Type B pancreatic cell (in vitro differentiated cells): ENCODE measurements at regions not wholly inside any gene's neighbourhood (a gene's known extent, or its start where the extent isn't known, plus 50 kb on each side); places are given as distances from the start of the nearest gene placed in this dataset.
"Not testable (repeated sequence)": the region's sequence is repeated elsewhere in the genome, so short reads cannot be mapped to it uniquely, and the experiment has no call there.

ENCODE experiments used
- DNase-seq: peaks from one replicate; pipeline ENCODE4 v3.0.0; 2021; ENCODE audit warnings: mixed read lengths; ENCODE audit not compliant: unreplicated experiment; ENCODE audit errors: extremely low spot score
- H3K27ac Mint-ChIP-seq: 2 replicates; pipeline ENCODE4 v1.8.0; 2021; ENCODE audit warnings: mild to moderate bottlenecking, mixed read lengths
- H3K27me3 Mint-ChIP-seq: 2 replicates; pipeline ENCODE4 v1.8.0; 2021; ENCODE audit warnings: mixed read lengths
- H3K36me3 Mint-ChIP-seq: 2 replicates; pipeline ENCODE4 v1.8.0; 2021; ENCODE audit warnings: mixed read lengths
- H3K4me1 Mint-ChIP-seq: one replicate; pipeline ENCODE4 v1.8.0; 2021; ENCODE audit warnings: mixed read lengths; ENCODE audit not compliant: unreplicated experiment
- H3K4me3 Mint-ChIP-seq: 2 replicates; pipeline ENCODE4 v1.8.0; 2021; ENCODE audit warnings: mild to moderate bottlenecking, mixed read lengths
- H3K9me3 Mint-ChIP-seq: 2 replicates; pipeline ENCODE4 v1.8.0; 2021; ENCODE audit warnings: mixed read lengths
- CTCF ChIP-seq: fragments of 200-600 bp; sonication (generic); conservative IDR thresholded peaks from 2 replicates; pipeline ENCODE4 v1.5.0; 2021; ENCODE audit warnings: antibody characterized with exemption, mild to moderate bottlenecking

- DNase-seq = no peak
- no peak for TF ChIP-seq CTCF
- Mint-ChIP-seq H3K4me1 (no peaks in the 10 kb centered on the region), H3K27ac (no peak overlapping the region), H3K4me3 (no peak overlapping the region), H3K9me3 (no peaks in the 10 kb centered on the region), H3K27me3 (no peaks in the 10 kb centered on the region), H3K36me3 (no peaks in the 10 kb centered on the region)
These were observed 152.9 kb upstream of the ANKFN1 start for GRCh38 chr17:56000411-56000810.

DNA sequence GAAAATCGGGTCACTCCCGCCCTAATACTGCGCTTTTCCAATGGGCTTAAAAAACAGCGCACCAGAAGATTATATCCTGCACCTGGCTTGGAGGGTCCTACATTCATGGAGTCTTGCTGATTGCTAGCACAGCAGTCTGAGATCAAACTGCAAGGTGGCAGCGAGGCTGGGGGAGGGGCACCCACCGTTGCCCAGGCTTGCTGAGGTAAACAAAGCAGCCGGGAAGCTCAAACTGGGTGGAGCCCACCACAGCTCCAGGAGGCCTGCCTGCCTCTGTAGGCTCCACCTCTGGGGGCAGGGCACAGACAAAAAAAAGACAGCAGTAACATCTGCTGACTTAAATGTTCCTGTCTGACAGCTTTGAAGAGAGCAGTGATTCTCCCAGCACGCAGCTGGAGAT is 150.6 kb upstream of the ANKFN1 start:
- not testable (repeated sequence) for H3K4me1 Mint-ChIP-seq, H3K9me3 Mint-ChIP-seq

GRCh38 chr17:56009795-56010651 is 143.3 kb upstream of the ANKFN1 start:
- Mint-ChIP-seq H3K27ac (no peak overlapping the region), H3K4me3 (no peak overlapping the region), H3K9me3 (peaks cover 5% of the 10 kb centered on the region), H3K4me1 (peaks cover 5% of the 10 kb centered on the region), H3K36me3 (no peaks in the 10 kb centered on the region), H3K27me3 (peaks cover 6% of the 10 kb centered on the region)
- TF ChIP-seq CTCF = no peak
- DNase-seq = no peak

More for the DNA sequence above, 150.6 kb upstream of the ANKFN1 start:
- not testable (repeated sequence) for DNase-seq, H3K27ac Mint-ChIP-seq, H3K36me3 Mint-ChIP-seq, H3K27me3 Mint-ChIP-seq, H3K4me3 Mint-ChIP-seq

GRCh38 chr17:56011406-56012131 is 141.7 kb upstream of the ANKFN1 start:
- TF ChIP-seq CTCF = no peak
- H3K36me3 Mint-ChIP-seq = no peaks in the 10 kb centered on the region
- no peak overlapping the region for H3K4me3 Mint-ChIP-seq
- DNase-seq = no peak
- peaks cover 11% of the 10 kb centered on the region for H3K27me3 Mint-ChIP-seq
- peaks cover 5% of the 10 kb centered on the region for H3K4me1 Mint-ChIP-seq
- H3K9me3 Mint-ChIP-seq = peaks cover 5% of the 10 kb centered on the region
- no peak overlapping the region for H3K27ac Mint-ChIP-seq

DNA sequence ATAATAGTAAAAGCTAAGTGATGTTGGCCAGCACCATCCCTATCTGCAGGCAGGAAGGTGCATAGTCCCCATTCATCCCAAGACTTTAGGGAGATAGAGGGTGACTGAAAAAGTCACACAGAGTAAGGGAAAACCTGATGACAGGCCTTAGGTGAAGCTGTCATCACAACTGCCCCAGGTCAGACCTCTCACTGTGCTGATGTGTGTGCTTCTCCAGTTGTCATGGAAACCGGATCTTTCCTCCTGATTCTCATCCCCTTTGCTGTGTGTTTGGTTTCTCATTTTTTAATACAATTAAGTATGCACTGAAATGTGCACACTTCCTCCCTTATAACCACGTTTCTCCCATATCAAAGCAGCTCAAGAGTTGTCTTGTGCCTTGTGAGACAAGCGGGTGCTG is 135.1 kb upstream of the ANKFN1 start:
- Mint-ChIP-seq H3K9me3 (no peaks in the 10 kb centered on the region), H3K27ac (no peak overlapping the region), H3K4me3 (no peak overlapping the region), H3K27me3 (peaks cover 9% of the 10 kb centered on the region), H3K4me1 (no peaks in the 10 kb centered on the region), H3K36me3 (no peaks in the 10 kb centered on the region)
- no peak for DNase-seq
- no peak for TF ChIP-seq CTCF

DNA sequence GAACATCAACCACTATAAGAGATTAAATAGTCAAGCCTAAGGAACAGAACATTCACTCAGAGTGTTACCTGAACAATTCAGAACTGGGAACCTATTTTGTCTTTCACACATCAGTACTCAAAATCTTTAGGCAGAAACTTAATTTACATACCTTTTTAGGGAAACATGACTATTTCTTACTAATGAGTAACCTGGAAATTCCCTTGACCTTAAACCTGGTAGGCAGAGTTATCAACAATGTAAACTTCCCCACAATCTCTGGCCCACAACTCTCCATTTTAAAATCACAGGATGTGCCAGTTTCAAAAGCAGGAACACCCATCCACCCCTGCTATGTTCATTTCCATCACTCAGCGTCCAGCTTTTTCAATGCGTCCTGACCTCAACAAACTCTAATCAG is 132.9 kb upstream of the ANKFN1 start:
- TF ChIP-seq CTCF = no peak
- Mint-ChIP-seq H3K4me1 (no peaks in the 10 kb centered on the region), H3K36me3 (no peaks in the 10 kb centered on the region), H3K4me3 (no peak overlapping the region), H3K9me3 (no peaks in the 10 kb centered on the region), H3K27me3 (peaks cover 9% of the 10 kb centered on the region), H3K27ac (no peak overlapping the region)
- no peak for DNase-seq
